Naive thymus-derived CD4-positive, alpha-beta T cell (primary cell): ENCODE measurements at regions not wholly inside any gene's neighbourhood (a gene's known extent, or its start where the extent isn't known, plus 50 kb on each side); places are given as distances from the start of the nearest gene placed in this dataset.

Source experiments
- ATAC-seq: fragments of 150-1000 bp; cut with Tn5 transposase; 2 replicates; pipeline ENCODE4 v1.10.0; 2021; ENCODE audit warnings: mild to moderate bottlenecking, moderate library complexity
- CTCF ChIA-PET: fragments of 350-600 bp; sonication (Branson Sonifier 250); formaldehyde crosslinking; loops from one replicate; lab custom pipeline; 2021; ENCODE audit warnings: antibody characterized with exemption; lab: Charles Lee
- POLR2A ChIA-PET: fragments of 350-600 bp; sonication (Branson Sonifier 250); formaldehyde crosslinking; loops from one replicate; lab custom pipeline; 2021; ENCODE audit warnings: antibody characterized with exemption, inconsistent platforms; lab: Charles Lee
- DNase-seq, 9 donors: peaks; one replicate each; pipeline versions ENCODE4 v3.0.0 to v3.0.0-alpha.2; 2020 to 2022; ENCODE audit warnings: mixed read lengths in 1 of 9
- H3K27ac ChIP-seq: one replicate; pipeline ENCODE4 v1.7.0; 2013; ENCODE audit warnings: mild to moderate bottlenecking, low read depth, low read length, moderate library complexity
- H3K27me3 ChIP-seq, 2 donors: one replicate each; pipeline ENCODE4 v1.7.0; 2013; ENCODE audit warnings: low read length in 2 of 2, mild to moderate bottlenecking in 2 of 2, moderate library complexity in 2 of 2; ENCODE audit not compliant: control insufficient read depth in 2 of 2, insufficient read depth in 2 of 2
- H3K36me3 ChIP-seq, 3 experiments: 1 replicate in 2 of 3; 2 replicates in 1 of 3; pipeline ENCODE4 v1.7.0; 2013; ENCODE audit warnings: low read length in 3 of 3, mild to moderate bottlenecking in 3 of 3, moderate library complexity in 1 of 3; ENCODE audit not compliant: insufficient read depth in 3 of 3, control insufficient read depth in 2 of 3
- H3K4me1 ChIP-seq, 2 donors: one replicate each; pipeline ENCODE4 v1.7.0; 2013; ENCODE audit warnings: low read length in 2 of 2, mild to moderate bottlenecking in 2 of 2, moderate library complexity in 1 of 2; ENCODE audit not compliant: control insufficient read depth in 2 of 2, insufficient read depth in 2 of 2
- H3K4me3 ChIP-seq: 2 replicates; pipeline ENCODE4 v1.7.0; 2013; ENCODE audit warnings: mild to moderate bottlenecking, low read length
- H3K9me3 ChIP-seq, 3 experiments: 1 replicate in 2 of 3; 2 replicates in 1 of 3; pipeline ENCODE4 v1.7.0; 2013; ENCODE audit warnings: low read length in 3 of 3; ENCODE audit not compliant: control insufficient read depth in 2 of 3
- H3K27ac Mint-ChIP-seq, 9 donors: one replicate each; pipeline ENCODE4 v1.8.0; 2020 to 2022; ENCODE audit warnings: mixed read lengths in 9 of 9, mild to moderate bottlenecking in 8 of 9, moderate library complexity in 5 of 9, inconsistent platforms in 2 of 9
- H3K27me3 Mint-ChIP-seq, 5 donors: one replicate each; pipeline ENCODE4 v1.8.0; 2021 to 2022; ENCODE audit warnings: mixed read lengths in 5 of 5, mild to moderate bottlenecking in 1 of 5
- H3K36me3 Mint-ChIP-seq, 5 donors: one replicate each; pipeline ENCODE4 v1.8.0; 2020 to 2022; ENCODE audit warnings: mixed read lengths in 5 of 5, mild to moderate bottlenecking in 3 of 5, inconsistent platforms in 1 of 5
- H3K4me1 Mint-ChIP-seq, 7 donors: one replicate each; pipeline ENCODE4 v1.8.0; 2020 to 2022; ENCODE audit warnings: mixed read lengths in 7 of 7, mild to moderate bottlenecking in 3 of 7, inconsistent platforms in 1 of 7
- H3K4me3 Mint-ChIP-seq, 10 donors: one replicate each; pipeline ENCODE4 v1.8.0; 2020 to 2022; ENCODE audit warnings: mild to moderate bottlenecking in 10 of 10, mixed read lengths in 10 of 10, moderate library complexity in 6 of 10, inconsistent platforms in 2 of 10
- H3K9me3 Mint-ChIP-seq, 11 donors: one replicate each; pipeline ENCODE4 v1.8.0; 2020 to 2022; ENCODE audit warnings: mixed read lengths in 11 of 11, mild to moderate bottlenecking in 4 of 11, inconsistent platforms in 1 of 11, moderate library complexity in 1 of 11
- intact Hi-C, 2 donors: fragments of 100-400 bp; cut with micrococcal nuclease; formaldehyde crosslinking; loops; one replicate each; pipeline ENCODE4 v1.15.1; 2023

DNA sequence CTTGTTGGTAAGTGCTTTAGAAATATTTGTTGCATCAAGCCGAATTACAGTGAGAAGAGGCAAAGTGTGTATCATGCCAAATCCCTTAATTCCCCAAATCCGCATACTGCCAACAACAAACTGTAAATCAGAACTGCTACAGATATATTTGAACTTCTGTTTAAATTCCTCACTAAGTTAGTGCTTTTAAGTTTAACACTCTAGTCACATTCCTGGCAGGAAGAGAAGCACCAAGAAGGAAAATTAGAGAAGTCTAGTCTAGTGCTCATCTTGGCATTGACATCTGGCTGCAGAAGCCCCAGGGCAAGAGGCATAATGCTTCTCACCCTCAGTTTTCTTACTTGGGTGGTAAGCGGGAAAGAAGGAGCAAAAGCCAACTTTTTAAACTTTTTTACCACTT, 343.5 kb downstream of the GPR37 start:
- Histone ChIP-seq H3K27me3 (no peaks in the 10 kb centered on the region), H3K4me3 (no peak overlapping the region), H3K36me3 (no peaks in the 10 kb centered on the region), H3K4me1 (no peaks in the 10 kb centered on the region), H3K27ac (no peak overlapping the region), H3K9me3 (no peaks in the 10 kb centered on the region)
- Mint-ChIP-seq H3K4me1 (no peaks in the 10 kb centered on the region), H3K27me3 (no peaks in the 10 kb centered on the region), H3K9me3 (no peaks in the 10 kb centered on the region), H3K27ac (no peak overlapping the region), H3K4me3 (no peak overlapping the region), H3K36me3 (no peaks in the 10 kb centered on the region)
- intact Hi-C loops: no loop called here
- no peak for ATAC-seq
- ChIA-PET POLR2A (no interaction called here), CTCF (no interaction called here)
- no peak for DNase-seq

DNA sequence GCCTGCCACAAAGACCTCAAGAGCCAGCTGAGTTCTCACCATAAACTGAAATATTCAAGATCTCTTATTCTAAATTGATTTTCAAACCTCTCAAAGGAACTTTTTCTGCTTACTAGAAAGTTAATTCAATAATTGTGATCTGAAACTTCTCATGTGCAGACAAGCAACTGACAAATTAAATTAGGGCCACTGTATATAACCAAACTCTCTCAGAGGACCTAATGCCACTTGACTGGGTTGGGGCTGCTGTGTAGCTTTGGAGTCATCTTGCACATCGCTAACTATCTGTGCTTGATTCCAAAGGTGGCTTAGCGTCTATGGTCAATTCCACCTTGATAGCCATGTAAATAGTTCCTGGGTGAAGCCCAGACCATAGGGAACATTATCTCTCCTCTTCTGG, 345.2 kb downstream of the GPR37 start:
- Mint-ChIP-seq H3K27ac (no peak overlapping the region), H3K9me3 (peaks cover 0 to 2% (median 0%) of the 10 kb centered on the region in 11 donors), H3K27me3 (no peaks in the 10 kb centered on the region), H3K4me1 (no peaks in the 10 kb centered on the region), H3K36me3 (no peaks in the 10 kb centered on the region), H3K4me3 (no peak overlapping the region)
- no peak for ATAC-seq
- Histone ChIP-seq H3K27ac (no peak overlapping the region), H3K4me1 (no peaks in the 10 kb centered on the region), H3K36me3 (no peaks in the 10 kb centered on the region), H3K27me3 (no peaks in the 10 kb centered on the region), H3K9me3 (no peaks in the 10 kb centered on the region), H3K4me3 (no peak overlapping the region)
- DNase-seq: no peak
- POLR2A ChIA-PET: no interaction called here
- intact Hi-C loops: no loop called here
- CTCF ChIA-PET: no interaction called here

DNA sequence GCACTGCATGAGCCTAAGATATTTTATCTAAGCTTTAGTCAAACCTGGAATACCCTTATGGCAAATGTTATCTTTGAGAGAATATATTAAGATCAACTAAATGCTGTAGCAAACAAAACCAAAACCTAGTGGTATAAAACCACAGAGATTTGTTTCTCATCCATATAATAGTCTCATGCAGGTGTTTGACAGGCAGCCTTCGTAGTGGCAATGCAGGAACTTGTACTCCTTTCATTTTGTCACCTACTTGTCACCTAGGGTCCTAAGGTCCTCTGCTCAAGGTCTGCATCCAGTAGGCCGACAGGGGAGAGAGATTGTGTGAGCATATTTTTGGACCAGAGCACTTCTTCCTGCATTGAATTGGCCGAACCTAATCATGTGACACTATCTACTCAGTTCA, 352.6 kb downstream of the GPR37 start:
- Mint-ChIP-seq H3K9me3 (peaks cover 0 to 8% (median 0%) of the 10 kb centered on the region in 11 donors), H3K4me3 (no peak overlapping the region), H3K36me3 (no peaks in the 10 kb centered on the region), H3K27me3 (no peaks in the 10 kb centered on the region), H3K27ac (no peak overlapping the region), H3K4me1 (no peaks in the 10 kb centered on the region)
- Histone ChIP-seq H3K36me3 (no peaks in the 10 kb centered on the region), H3K4me1 (no peaks in the 10 kb centered on the region), H3K27ac (no peak overlapping the region), H3K4me3 (no peak overlapping the region), H3K9me3 (no peaks in the 10 kb centered on the region), H3K27me3 (no peaks in the 10 kb centered on the region)
- ATAC-seq (no peak), DNase-seq (no peak)
- intact Hi-C loops: loop anchor here in 1 of 2 donors (5.0 kb wide), 1 partner anchor 1526 kb away; the partner anchor contains the start of gene CADPS2
- POLR2A ChIA-PET: no interaction called here
- CTCF ChIA-PET: no interaction called here

DNA sequence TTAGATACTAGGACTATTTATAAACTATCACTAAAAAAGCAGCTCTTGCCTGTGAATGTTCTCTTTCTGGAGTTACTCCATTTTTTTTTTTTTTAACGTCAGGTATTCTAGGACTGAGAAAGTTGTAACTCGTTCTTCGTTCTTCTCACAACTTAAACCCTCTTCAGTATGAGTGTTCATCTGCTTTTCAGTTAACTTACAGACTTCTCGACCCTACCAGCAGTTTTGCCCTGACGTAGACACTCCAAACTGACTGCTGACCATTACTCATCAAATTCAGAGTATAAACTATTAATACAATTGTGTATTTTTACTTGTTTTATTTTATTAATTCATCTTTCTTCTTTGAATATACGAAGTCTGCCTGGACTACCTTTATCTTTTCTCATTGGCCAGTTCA, 353.1 kb downstream of the GPR37 start:
- POLR2A ChIA-PET: no interaction called here
- intact Hi-C loops: loop anchor here in 1 of 2 donors (5.0 kb wide), 1 partner anchor 1525 kb away; the partner anchor contains the start of gene CADPS2
- DNase-seq (no peak), ATAC-seq (no peak)
- Mint-ChIP-seq H3K27ac (no peak overlapping the region), H3K4me1 (no peaks in the 10 kb centered on the region), H3K27me3 (no peaks in the 10 kb centered on the region), H3K36me3 (no peaks in the 10 kb centered on the region), H3K9me3 (peaks cover 0 to 8% (median 0%) of the 10 kb centered on the region in 11 donors), H3K4me3 (no peak overlapping the region)
- Histone ChIP-seq H3K9me3 (no peaks in the 10 kb centered on the region), H3K27ac (no peak overlapping the region), H3K4me3 (no peak overlapping the region), H3K27me3 (no peaks in the 10 kb centered on the region), H3K4me1 (no peaks in the 10 kb centered on the region), H3K36me3 (no peaks in the 10 kb centered on the region)
- CTCF ChIA-PET: no interaction called here

DNA sequence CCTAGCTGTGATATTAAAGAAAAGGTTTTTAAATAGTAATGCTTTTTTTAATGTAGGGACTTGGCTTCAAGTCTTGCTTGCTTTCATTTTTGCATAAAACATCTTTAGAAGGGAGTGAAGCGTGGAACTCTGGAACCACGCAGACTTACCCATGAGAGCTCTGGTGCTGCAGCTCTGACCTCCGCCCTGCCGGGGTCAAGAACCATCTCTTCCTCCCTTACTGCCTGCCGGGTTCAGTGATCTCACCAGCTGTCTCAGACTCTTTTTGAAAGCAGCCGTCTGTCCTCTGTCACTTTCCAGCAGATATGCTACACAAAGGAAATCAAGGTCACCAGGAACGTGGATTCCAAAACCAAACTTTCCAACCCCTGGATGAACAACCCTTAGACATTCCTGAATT, 353.8 kb downstream of the GPR37 start:
- Mint-ChIP-seq H3K9me3 (peaks cover 0 to 8% (median 0%) of the 10 kb centered on the region in 11 donors), H3K36me3 (no peaks in the 10 kb centered on the region), H3K27me3 (no peaks in the 10 kb centered on the region), H3K4me1 (no peaks in the 10 kb centered on the region), H3K4me3 (no peak overlapping the region), H3K27ac (no peak overlapping the region)
- intact Hi-C loops: loop anchor here in 1 of 2 donors (5.0 kb wide), 1 partner anchor 1524 kb away; the partner anchor contains the start of gene CADPS2
- Histone ChIP-seq H3K27me3 (no peaks in the 10 kb centered on the region), H3K4me1 (no peaks in the 10 kb centered on the region), H3K9me3 (no peaks in the 10 kb centered on the region), H3K4me3 (no peak overlapping the region), H3K27ac (no peak overlapping the region), H3K36me3 (no peaks in the 10 kb centered on the region)
- no peak for ATAC-seq
- DNase-seq: no peak
- ChIA-PET CTCF (no interaction called here), POLR2A (no interaction called here)

DNA sequence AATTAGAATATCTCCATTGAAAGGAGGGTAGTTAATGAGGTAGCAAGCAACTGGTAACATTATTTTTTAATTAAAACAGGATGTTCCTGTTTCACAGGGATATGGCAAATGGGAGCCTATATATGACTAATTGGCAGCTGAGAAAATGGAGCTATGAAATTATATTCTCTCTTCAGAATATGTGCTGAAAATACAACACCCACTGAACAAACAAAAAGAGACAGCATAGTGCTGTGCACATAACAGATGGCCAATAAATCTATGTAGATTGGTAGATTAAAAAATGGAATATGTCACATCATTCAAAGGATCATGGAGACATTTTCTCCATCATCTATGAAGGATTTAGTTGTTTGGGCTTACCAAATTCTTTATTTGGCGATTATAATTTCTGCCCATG, 362.0 kb downstream of the GPR37 start:
- CTCF ChIA-PET: no interaction called here
- H3K9me3 ChIP-seq: no peaks in the 10 kb centered on the region
- H3K36me3 ChIP-seq: no peaks in the 10 kb centered on the region
- no peak overlapping the region for H3K4me3 Mint-ChIP-seq
- H3K4me1 Mint-ChIP-seq: no peaks in the 10 kb centered on the region
- H3K27ac Mint-ChIP-seq: no peak overlapping the region
- no peak for DNase-seq
- H3K4me1 ChIP-seq: no peaks in the 10 kb centered on the region
- no peak overlapping the region for H3K4me3 ChIP-seq
- no peaks in the 10 kb centered on the region for H3K27me3 Mint-ChIP-seq
- peaks cover 0 to 27% (median 3%) of the 10 kb centered on the region in 11 donors for H3K9me3 Mint-ChIP-seq
- no peak for ATAC-seq
- H3K27me3 ChIP-seq: no peaks in the 10 kb centered on the region
- intact Hi-C loops: no loop called here
- H3K27ac ChIP-seq: no peak overlapping the region
- H3K36me3 Mint-ChIP-seq: no peaks in the 10 kb centered on the region
- POLR2A ChIA-PET: no interaction called here

DNA sequence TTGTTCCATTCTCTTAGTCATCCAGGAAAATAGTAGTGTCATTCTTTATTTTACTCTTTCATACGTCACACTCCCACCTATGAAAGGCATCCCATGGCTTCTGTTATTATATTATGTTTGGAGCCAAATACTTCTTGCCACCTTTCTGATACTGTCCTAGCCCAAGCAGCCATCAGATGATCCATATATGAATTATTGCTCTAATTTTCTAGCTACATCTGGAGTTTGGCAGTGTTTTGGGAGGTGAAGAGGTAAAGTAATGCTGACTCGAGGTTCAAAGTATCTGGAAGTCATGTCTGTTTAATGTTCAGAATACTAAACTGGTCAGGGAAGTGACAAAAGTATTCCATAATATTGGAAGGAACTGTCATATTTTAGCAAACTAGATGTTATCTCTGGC, 362.5 kb downstream of the GPR37 start:
- Histone ChIP-seq H3K9me3 (no peaks in the 10 kb centered on the region), H3K27me3 (no peaks in the 10 kb centered on the region), H3K4me1 (no peaks in the 10 kb centered on the region), H3K36me3 (no peaks in the 10 kb centered on the region), H3K4me3 (no peak overlapping the region), H3K27ac (no peak overlapping the region)
- intact Hi-C loops: no loop called here
- ATAC-seq (no peak), DNase-seq (no peak)
- Mint-ChIP-seq H3K9me3 (peaks cover 0 to 27% (median 3%) of the 10 kb centered on the region in 11 donors), H3K27ac (no peak overlapping the region), H3K4me3 (no peak overlapping the region), H3K4me1 (no peaks in the 10 kb centered on the region), H3K27me3 (no peaks in the 10 kb centered on the region), H3K36me3 (no peaks in the 10 kb centered on the region)
- ChIA-PET POLR2A (no interaction called here), CTCF (no interaction called here)
